Loucy (cell line): ENCODE measurements at regions not wholly inside any gene's neighbourhood (a gene's known extent, or its start where the extent isn't known, plus 50 kb on each side); places are given as distances from the start of the nearest gene placed in this dataset.

ENCODE experiments used
- H2AFZ ChIP-seq: fragments of 200-600 bp; sonication (generic); 2 replicates; pipeline ENCODE4 v1.6.0; 2016; ENCODE audit warnings: antibody characterized with exemption, mild to moderate bottlenecking, low read length, moderate library complexity
- H3F3A ChIP-seq: fragments of 200-600 bp; 2 replicates; pipeline ENCODE4 v1.6.0; 2016; ENCODE audit warnings: antibody characterized with exemption, low read depth, mild to moderate bottlenecking
- H3K27me3 ChIP-seq: fragments of 200-600 bp; sonication (generic); 2 replicates; pipeline ENCODE4 v1.6.1; 2014; ENCODE audit warnings: low read length, mild to moderate bottlenecking; ENCODE audit not compliant: insufficient read depth, poor library complexity, severe bottlenecking
- H3K36me3 ChIP-seq: fragments of 200-600 bp; sonication (generic); 2 replicates; pipeline ENCODE4 v1.6.1; 2016; ENCODE audit warnings: low read length; ENCODE audit not compliant: insufficient read depth
- H3K4me1 ChIP-seq: fragments of 200-600 bp; sonication (generic); 2 replicates; pipeline ENCODE4 v1.5.1; 2014; ENCODE audit warnings: low read length, mild to moderate bottlenecking; ENCODE audit not compliant: insufficient read depth, poor library complexity, severe bottlenecking
- H3K4me2 ChIP-seq: fragments of 200-600 bp; sonication (generic); 2 replicates; pipeline ENCODE4 v1.6.0; 2014; ENCODE audit warnings: antibody characterized with exemption, low read length, low read depth, mild to moderate bottlenecking; ENCODE audit not compliant: poor library complexity, severe bottlenecking
- H3K4me3 ChIP-seq: fragments of 200-600 bp; sonication (generic); 2 replicates; pipeline ENCODE4 v1.5.1; 2014; ENCODE audit warnings: low read length, mild to moderate bottlenecking, mixed read lengths; ENCODE audit not compliant: poor library complexity, severe bottlenecking
- H3K79me2 ChIP-seq: fragments of 200-600 bp; sonication (generic); 2 replicates; pipeline ENCODE4 v1.6.1; 2014; ENCODE audit warnings: low read length; ENCODE audit not compliant: insufficient read depth
- H3K9ac ChIP-seq: fragments of 200-600 bp; sonication (generic); 2 replicates; pipeline ENCODE4 v1.6.0; 2014; ENCODE audit warnings: mild to moderate bottlenecking, low read depth, low read length, moderate library complexity; ENCODE audit not compliant: poor library complexity, severe bottlenecking
- H3K9me2 ChIP-seq: fragments of 200-600 bp; sonication (generic); replicated peaks from 2 replicates; pipeline ENCODE4 v1.6.1; 2016; ENCODE audit warnings: low read depth, low read length, mixed read lengths
- H3K9me3 ChIP-seq: fragments of 200-600 bp; sonication (generic); 2 replicates; pipeline ENCODE4 v1.6.1; 2014; ENCODE audit warnings: mild to moderate bottlenecking, antibody characterized with exemption, low read length, low read depth; ENCODE audit not compliant: insufficient read depth
- H4K20me1 ChIP-seq: fragments of 200-600 bp; sonication (generic); 2 replicates; pipeline ENCODE4 v1.6.0; 2014; ENCODE audit warnings: antibody characterized with exemption, low read length, mild to moderate bottlenecking; ENCODE audit not compliant: insufficient read depth, poor library complexity, severe bottlenecking
- CTCF ChIP-seq: fragments of 200-600 bp; sonication (generic); conservative IDR thresholded peaks from 2 replicates; pipeline ENCODE4 v1.5.1; 2014; ENCODE audit warnings: mild to moderate bottlenecking, antibody characterized with exemption, low read length
- EZH2phosphoT487 ChIP-seq: fragments of 200-600 bp; IDR thresholded peaks from 2 replicates; pipeline ENCODE4 v1.6.1; 2018; ENCODE audit warnings: antibody characterized with exemption, mild to moderate bottlenecking, moderate library complexity, borderline replicate concordance

- no peak for TF ChIP-seq EZH2phosphoT487
- no peak for TF ChIP-seq CTCF
- Histone ChIP-seq H3K27me3 (no peaks in the 10 kb centered on the region), H3K79me2 (no peaks in the 10 kb centered on the region), H3K36me3 (no peaks in the 10 kb centered on the region), H3K9me3 (no peaks in the 10 kb centered on the region), H2AFZ (no peak overlapping the region), H4K20me1 (no peaks in the 10 kb centered on the region), H3K4me3 (no peak overlapping the region), H3K9me2 (no peaks in the 10 kb centered on the region), H3F3A (no peaks in the 10 kb centered on the region), H3K4me2 (no peak overlapping the region), H3K9ac (no peak overlapping the region), H3K4me1 (no peaks in the 10 kb centered on the region)
Observed at GRCh38 chr15:87715252-87715651, 541.3 kb downstream of the NTRK3 start.

DNA sequence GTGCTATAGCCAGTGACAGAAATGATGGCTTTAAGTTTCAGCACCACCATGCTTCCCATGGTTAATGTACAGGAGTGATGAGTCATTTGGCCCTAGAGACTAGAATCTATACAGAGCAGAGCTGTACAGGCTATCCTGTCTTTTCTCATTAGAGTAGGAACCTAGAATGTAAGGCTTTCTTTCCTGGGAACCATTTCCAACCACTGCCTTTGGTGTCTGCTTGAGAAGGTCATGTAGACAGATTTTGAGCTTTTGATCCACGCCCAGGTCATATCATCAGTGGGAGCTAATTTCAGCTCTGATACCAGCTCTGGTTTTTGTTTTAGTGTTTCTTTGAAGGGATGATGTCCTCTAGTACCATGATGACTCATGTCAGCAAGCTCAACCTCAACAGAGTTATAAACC lies 543.1 kb downstream of the NTRK3 start:
- H3K4me3 ChIP-seq = no peak overlapping the region
- no peaks in the 10 kb centered on the region for H3K9me2 ChIP-seq
- H3K9ac ChIP-seq = no peak overlapping the region
- H3K4me2 ChIP-seq = no peak overlapping the region
- no peak overlapping the region for H2AFZ ChIP-seq
- no peaks in the 10 kb centered on the region for H3K27me3 ChIP-seq
- no peaks in the 10 kb centered on the region for H3K9me3 ChIP-seq
- no peaks in the 10 kb centered on the region for H4K20me1 ChIP-seq
- no peaks in the 10 kb centered on the region for H3K79me2 ChIP-seq
- no peaks in the 10 kb centered on the region for H3K4me1 ChIP-seq
- TF ChIP-seq CTCF (no peak), EZH2phosphoT487 (no peak)
- H3K36me3 ChIP-seq = no peaks in the 10 kb centered on the region
- H3F3A ChIP-seq = no peaks in the 10 kb centered on the region

DNA sequence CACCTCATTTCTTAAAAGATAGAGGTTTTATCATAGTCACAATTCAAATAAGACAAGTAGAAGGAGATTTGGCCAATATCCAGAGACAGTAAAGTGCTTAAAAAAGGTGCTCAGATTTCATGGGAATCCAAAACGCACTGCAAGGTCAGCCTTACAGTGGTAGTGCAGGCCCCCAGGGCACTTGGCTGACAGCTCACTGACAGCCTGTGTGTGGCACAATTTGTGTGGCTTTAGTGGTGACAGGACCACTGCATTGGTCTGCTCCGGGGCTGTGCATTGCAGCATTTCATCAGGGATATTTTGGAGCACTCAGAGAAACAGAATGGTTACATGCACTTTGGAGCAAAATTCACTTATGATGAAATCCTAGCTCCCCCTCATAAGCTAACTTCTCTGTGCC lies 544.3 kb downstream of the NTRK3 start:
- TF ChIP-seq EZH2phosphoT487 = no peak
- no peak for TF ChIP-seq CTCF
- Histone ChIP-seq H2AFZ (no peak overlapping the region), H3K27me3 (no peaks in the 10 kb centered on the region), H3K9me3 (no peaks in the 10 kb centered on the region), H4K20me1 (no peaks in the 10 kb centered on the region), H3K9ac (no peak overlapping the region), H3K79me2 (no peaks in the 10 kb centered on the region), H3K4me3 (no peak overlapping the region), H3K4me2 (no peak overlapping the region), H3K9me2 (no peaks in the 10 kb centered on the region), H3K36me3 (no peaks in the 10 kb centered on the region), H3F3A (no peaks in the 10 kb centered on the region), H3K4me1 (no peaks in the 10 kb centered on the region)
